GM23248 (cell line): ENCODE measurements at regions not wholly inside any gene's neighbourhood (a gene's known extent, or its start where the extent isn't known, plus 50 kb on each side); places are given as distances from the start of the nearest gene placed in this dataset.

Experiments used
- DNase-seq: peaks from one replicate; pipeline ENCODE4 v3.0.0-alpha.2; 2015
- H2AFZ ChIP-seq: fragments of 200-600 bp; sonication (generic); 2 replicates; pipeline ENCODE4 v1.6.1; 2016; ENCODE audit warnings: antibody characterized with exemption
- H3F3A ChIP-seq: fragments of 200-600 bp; sonication (generic); 2 replicates; pipeline ENCODE4 v1.6.1; 2016; ENCODE audit warnings: mild to moderate bottlenecking, antibody characterized with exemption, mixed run types; ENCODE audit not compliant: insufficient read depth
- H3K27ac ChIP-seq: fragments of 200-600 bp; sonication (generic); 2 replicates; pipeline ENCODE4 v1.5.1; 2016; ENCODE audit warnings: mild to moderate bottlenecking
- H3K27me3 ChIP-seq: fragments of 200-600 bp; sonication (generic); replicated peaks from 2 replicates; pipeline ENCODE4 v1.6.1; 2016; ENCODE audit warnings: mild to moderate bottlenecking; ENCODE audit not compliant: insufficient read depth
- H3K36me3 ChIP-seq: fragments of 200-600 bp; sonication (generic); 2 replicates; pipeline ENCODE4 v1.6.1; 2016; ENCODE audit warnings: low read depth, mild to moderate bottlenecking
- H3K4me1 ChIP-seq: fragments of 200-600 bp; sonication (generic); 2 replicates; pipeline ENCODE4 v1.6.1; 2016; ENCODE audit warnings: mild to moderate bottlenecking; ENCODE audit not compliant: insufficient read depth
- H3K4me2 ChIP-seq: fragments of 200-600 bp; sonication (generic); one replicate; pipeline ENCODE4 v1.6.1; 2016; ENCODE audit warnings: mild to moderate bottlenecking; ENCODE audit not compliant: unreplicated experiment
- H3K4me3 ChIP-seq: fragments of 200-600 bp; sonication (generic); 2 replicates; pipeline ENCODE4 v1.5.1; 2016; ENCODE audit warnings: mild to moderate bottlenecking
- H3K79me2 ChIP-seq: fragments of 200-600 bp; sonication (generic); 2 replicates; pipeline ENCODE4 v1.6.1; 2016; ENCODE audit warnings: mild to moderate bottlenecking; ENCODE audit not compliant: insufficient read depth
- H3K9ac ChIP-seq: fragments of 200-600 bp; sonication (generic); 2 replicates; pipeline ENCODE4 v1.6.1; 2016; ENCODE audit warnings: mild to moderate bottlenecking
- H3K9me2 ChIP-seq: fragments of 200-600 bp; sonication (generic); 2 replicates; pipeline ENCODE4 v1.6.1; 2016; ENCODE audit warnings: mixed run types, mild to moderate bottlenecking, moderate library complexity; ENCODE audit not compliant: insufficient read depth
- H3K9me3 ChIP-seq: fragments of 200-600 bp; sonication (generic); one replicate; pipeline ENCODE4 v1.6.1; 2017; ENCODE audit warnings: low read depth
- H4K20me1 ChIP-seq: fragments of 200-600 bp; sonication (generic); 2 replicates; pipeline ENCODE4 v1.6.0; 2016; ENCODE audit not compliant: insufficient read depth
- EZH2 ChIP-seq: fragments of 200-600 bp; sonication (generic); IDR thresholded peaks from 2 replicates; pipeline ENCODE4 v1.6.1; 2018; ENCODE audit warnings: antibody characterized with exemption, mild to moderate bottlenecking; ENCODE audit not compliant: insufficient read depth, poor library complexity, severe bottlenecking
- EZH2phosphoT487 ChIP-seq: fragments of 200-600 bp; sonication (generic); IDR thresholded peaks from 2 replicates; pipeline ENCODE4 v1.6.1; 2018; ENCODE audit warnings: antibody characterized with exemption, moderate library complexity, mild to moderate bottlenecking, low read depth; ENCODE audit not compliant: insufficient read depth
- WGBS, 2 experiments: methylation state at CpG; one replicate each; pipeline ENCODE4 v1.1.6; 2015 to 2017; ENCODE audit warnings: low lambda C conversion rate in 2 of 2, low coverage in 1 of 2; ENCODE audit errors: missing lambda C conversion rate in 2 of 2; 5-methylcytosine and 5-hydroxymethylcytosine counted together
- in situ Hi-C: fragments of 300-500 bp; cut with MboI; formaldehyde crosslinking; loops from 2 replicates; pipeline ENCODE4 v1.15.0; 2020

DNA sequence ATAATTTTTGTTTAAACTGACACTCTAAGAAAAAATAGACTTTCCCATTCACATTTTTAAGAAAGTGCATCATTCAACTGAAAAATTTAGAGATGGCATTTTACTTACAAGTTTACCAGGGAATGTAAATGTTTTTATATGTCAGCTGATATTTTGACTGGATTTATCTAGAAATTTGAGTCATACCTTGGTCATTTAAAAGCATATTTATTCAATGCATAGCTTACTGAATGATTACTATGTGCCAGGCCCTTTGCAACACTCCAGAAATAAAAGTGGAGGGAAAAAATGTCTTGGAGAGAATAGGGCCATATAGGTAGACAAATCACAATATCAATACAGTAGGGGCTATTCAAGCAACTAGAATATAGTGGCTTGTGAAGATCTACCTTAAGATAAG lies 98.4 kb upstream of the FAM3C start:
- Histone ChIP-seq H3F3A (no peaks in the 10 kb centered on the region), H3K9me2 (no peaks in the 10 kb centered on the region), H4K20me1 (no peaks in the 10 kb centered on the region), H3K9ac (no peak overlapping the region), H3K4me3 (no peak overlapping the region), H3K27ac (no peak overlapping the region), H3K4me2 (no peak overlapping the region), H3K9me3 (no peaks in the 10 kb centered on the region), H2AFZ (no peak overlapping the region), H3K79me2 (no peaks in the 10 kb centered on the region), H3K27me3 (peaks cover 4% of the 10 kb centered on the region; the same call in 1 of the 2 replicates), H3K36me3 (no peaks in the 10 kb centered on the region), H3K4me1 (no peaks in the 10 kb centered on the region)
- in situ Hi-C loops = no loop called here
- TF ChIP-seq EZH2 (no peak), EZH2phosphoT487 (no peak)
- no peak for DNase-seq

DNA sequence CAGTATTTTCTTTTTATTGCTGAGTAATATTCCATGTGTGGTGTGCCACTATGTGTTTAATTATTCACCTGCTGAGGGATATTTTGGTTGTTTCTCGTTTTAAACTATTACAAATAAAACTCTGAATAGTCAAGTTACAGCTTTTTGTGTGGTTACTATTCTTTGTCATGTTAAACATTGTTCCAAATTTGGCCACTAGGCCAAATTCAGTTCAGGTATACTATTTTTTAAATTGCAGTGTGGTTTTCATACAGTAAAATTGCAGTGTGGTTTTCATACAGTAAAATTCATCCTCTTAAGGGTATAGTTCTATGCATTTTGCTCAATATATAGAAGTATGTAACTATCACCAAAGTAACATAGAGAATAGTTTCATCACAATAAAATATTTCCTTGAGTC lies 97.4 kb upstream of the FAM3C start:
- Histone ChIP-seq H3K4me1 (no peaks in the 10 kb centered on the region), H4K20me1 (no peaks in the 10 kb centered on the region), H3K4me3 (no peak overlapping the region), H3K9ac (no peak overlapping the region), H3K9me2 (no peaks in the 10 kb centered on the region), H3K4me2 (no peak overlapping the region), H3F3A (no peaks in the 10 kb centered on the region), H2AFZ (no peak overlapping the region), H3K36me3 (no peaks in the 10 kb centered on the region), H3K27ac (no peak overlapping the region), H3K79me2 (no peaks in the 10 kb centered on the region), H3K27me3 (peaks cover 4% of the 10 kb centered on the region; the same call in 1 of the 2 replicates), H3K9me3 (no peaks in the 10 kb centered on the region)
- no peak for DNase-seq
- WGBS, 2 experiments = 34 to 47% methylated on average over 1 of the region's 1 CpG
- TF ChIP-seq EZH2phosphoT487 = no peak
- TF ChIP-seq EZH2 = no peak
- in situ Hi-C loops = no loop called here

DNA sequence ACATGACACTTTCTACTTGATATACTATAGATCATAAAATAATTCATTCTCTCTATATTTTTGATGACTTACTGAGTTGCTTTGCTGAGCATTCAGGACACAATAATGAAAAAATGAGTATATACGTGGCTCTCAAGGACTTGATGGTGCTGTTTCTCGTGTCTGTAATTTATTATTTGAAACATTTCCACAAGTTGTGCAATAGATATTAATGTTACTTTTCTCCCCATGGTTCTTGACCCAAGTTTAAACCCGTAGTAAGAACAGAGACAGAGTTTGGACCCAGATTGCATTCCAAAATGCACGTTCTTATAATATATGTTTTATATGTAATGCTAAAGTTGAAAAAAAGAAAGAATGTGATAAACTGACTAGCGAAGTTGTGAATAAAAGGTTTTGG lies 94.2 kb upstream of the FAM3C start:
- WGBS, 2 experiments = 25 to 27% methylated on average over 5 of the region's 5 CpGs
- 0 out of 2 replicates have a peak, but pooled peaks cover 2% of the 10 kb centered on the region for H3F3A ChIP-seq
- no peak overlapping the region for H3K9ac ChIP-seq
- H3K79me2 ChIP-seq = no peaks in the 10 kb centered on the region
- 0 out of 2 replicates have a peak, but pooled peaks cover 3% of the 10 kb centered on the region for H3K27me3 ChIP-seq
- H3K4me1 ChIP-seq = peaks cover 7% of the 10 kb centered on the region; the same call in 1 of the 2 replicates
- H2AFZ ChIP-seq = no peak overlapping the region
- in situ Hi-C loops = no loop called here
- H3K9me3 ChIP-seq = no peaks in the 10 kb centered on the region
- H3K4me3 ChIP-seq = no peak overlapping the region
- no peak overlapping the region for H3K4me2 ChIP-seq
- H3K27ac ChIP-seq = no peak overlapping the region
- H3K9me2 ChIP-seq = no peaks in the 10 kb centered on the region
- no peak for TF ChIP-seq EZH2phosphoT487
- no peak for TF ChIP-seq EZH2
- H4K20me1 ChIP-seq = no peaks in the 10 kb centered on the region
- H3K36me3 ChIP-seq = no peaks in the 10 kb centered on the region
- no peak for DNase-seq

DNA sequence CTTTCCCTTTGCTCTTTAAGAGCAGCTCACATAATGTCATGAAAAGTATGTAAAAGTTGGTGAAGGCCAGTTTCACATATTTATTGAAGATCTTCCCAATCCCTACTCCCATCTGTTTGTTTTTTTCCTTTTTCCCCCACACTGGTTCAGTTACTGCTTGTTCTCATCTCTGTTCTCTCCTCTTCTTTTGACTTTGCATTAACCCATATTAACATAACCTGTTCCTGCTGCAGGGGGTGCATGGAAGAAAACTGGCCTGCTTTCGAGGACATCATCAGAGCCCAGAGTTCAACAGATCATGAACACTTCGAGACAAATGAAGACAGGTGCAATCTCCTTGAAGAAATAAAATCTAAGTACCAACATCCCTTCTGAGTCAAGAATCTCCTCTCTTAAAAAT lies 93.3 kb upstream of the FAM3C start:
- no peaks in the 10 kb centered on the region for H4K20me1 ChIP-seq

More for the DNA sequence above, 93.3 kb upstream of the FAM3C start:
- Histone ChIP-seq H3F3A (0 out of 2 replicates have a peak, but pooled peaks cover 7% of the 10 kb centered on the region), H3K27me3 (0 out of 2 replicates have a peak, but pooled peaks cover 3% of the 10 kb centered on the region), H3K4me2 (no peak overlapping the region), H3K9ac (no peak overlapping the region), H3K4me3 (no peak overlapping the region), H3K9me3 (no peaks in the 10 kb centered on the region), H2AFZ (no peak overlapping the region), H3K79me2 (no peaks in the 10 kb centered on the region), H3K4me1 (peaks cover 7% of the 10 kb centered on the region; the same call in 1 of the 2 replicates), H3K36me3 (no peaks in the 10 kb centered on the region), H3K27ac (no peak overlapping the region), H3K9me2 (no peaks in the 10 kb centered on the region)
- in situ Hi-C loops = no loop called here
- no peak for TF ChIP-seq EZH2
- no peak for TF ChIP-seq EZH2phosphoT487
- DNase-seq = no peak
- WGBS, 2 experiments = 61 to 72% methylated on average over 2 of the region's 2 CpGs
